ENCODE measurements at regions not wholly inside any gene's neighbourhood (a gene's known extent, or its start where the extent isn't known, plus 50 kb on each side); places are given as distances from the start of the nearest gene placed in this dataset.
A peak's percentile ranks its signal among the peaks of the same experiment; 100 is the strongest.

- DNase-seq (ENCODE audit: low read depth): no peak
Observed at GRCh38 chr16:47971225-47971624, 184.6 kb downstream of the ABCC12 start.

- DNase-seq (ENCODE audit: low read depth): peak; percentile 45
Observed at GRCh38 chr16:47970291-47970931, 185.4 kb downstream of the ABCC12 start.

DNA sequence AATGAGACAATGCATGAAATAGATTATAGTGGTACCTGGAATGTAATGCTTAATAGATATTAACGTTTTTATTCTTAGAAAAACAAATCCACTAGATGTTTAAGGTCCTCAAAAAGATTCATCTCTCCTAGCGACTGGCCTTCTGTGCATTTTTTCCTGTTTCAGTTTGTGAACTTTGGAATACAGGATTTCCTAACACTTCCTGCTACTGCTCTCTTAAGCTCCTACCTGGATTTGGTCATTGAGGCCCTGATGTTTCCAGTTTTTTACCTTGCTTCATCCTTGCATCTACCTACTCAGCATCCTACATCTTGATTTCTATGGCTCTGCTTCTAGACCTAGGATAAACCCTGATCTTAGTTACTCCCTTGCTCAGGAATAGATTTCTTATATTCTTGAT is 188.4 kb downstream of the ABCC12 start:
- no peak for DNase-seq (ENCODE audit: low read depth)

GRCh38 chr16:47966325-47966724 is 189.5 kb downstream of the ABCC12 start:
- DNase-seq (ENCODE audit: low read depth): no peak

DNA sequence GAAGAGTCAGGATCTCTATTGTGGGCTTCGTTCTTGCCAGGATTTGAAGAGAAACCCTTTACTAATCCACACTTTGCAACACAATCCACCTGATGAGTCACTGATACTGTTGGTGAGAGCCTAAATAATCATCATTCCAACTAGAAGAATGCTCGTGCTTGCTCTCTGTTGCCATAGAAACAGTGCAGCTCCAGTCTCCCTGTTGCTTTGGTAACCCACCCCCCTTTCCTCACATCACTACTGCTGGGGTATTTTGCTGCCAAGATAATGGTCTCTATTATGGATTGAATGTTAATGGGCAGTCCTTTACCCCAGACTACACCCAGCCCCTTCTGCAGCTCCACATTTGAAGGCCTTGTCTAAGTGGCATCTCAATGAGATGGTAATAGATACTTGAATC is 190.4 kb downstream of the ABCC12 start:
- peak; percentile 6 for DNase-seq (ENCODE audit: low read depth)

GRCh38 chr16:47958726-47959125 is 197.1 kb downstream of the ABCC12 start:
- DNase-seq (ENCODE audit: low read depth): no peak

GRCh38 chr16:47956916-47957315 is 198.9 kb downstream of the ABCC12 start:
- DNase-seq (ENCODE audit: low read depth): no peak

- DNase-seq (ENCODE audit: low read depth): no peak
Observed at GRCh38 chr16:47949714-47950113, 206.1 kb downstream of the ABCC12 start.

DNA sequence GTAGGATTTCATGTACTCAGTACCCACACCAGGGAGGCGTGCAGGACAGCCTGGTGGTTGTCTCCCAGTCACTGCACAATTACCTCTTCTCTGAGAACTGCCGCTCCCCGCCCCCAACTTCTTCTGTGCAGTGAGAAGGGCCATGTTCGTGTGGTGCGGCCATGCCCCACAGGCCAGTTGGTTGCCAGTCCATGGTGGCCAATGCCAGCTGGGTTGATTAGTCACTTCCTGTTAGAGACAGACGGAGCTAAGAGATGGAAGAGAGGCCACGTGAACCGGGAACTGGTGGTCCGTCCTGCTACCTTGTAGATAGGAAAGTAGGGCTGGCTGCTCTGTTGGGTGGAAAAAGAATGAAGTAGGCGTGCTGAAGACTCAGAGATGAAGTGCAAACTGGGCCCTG is 206.5 kb downstream of the ABCC12 start:
- DNase-seq (ENCODE audit: low read depth): no peak

DNA sequence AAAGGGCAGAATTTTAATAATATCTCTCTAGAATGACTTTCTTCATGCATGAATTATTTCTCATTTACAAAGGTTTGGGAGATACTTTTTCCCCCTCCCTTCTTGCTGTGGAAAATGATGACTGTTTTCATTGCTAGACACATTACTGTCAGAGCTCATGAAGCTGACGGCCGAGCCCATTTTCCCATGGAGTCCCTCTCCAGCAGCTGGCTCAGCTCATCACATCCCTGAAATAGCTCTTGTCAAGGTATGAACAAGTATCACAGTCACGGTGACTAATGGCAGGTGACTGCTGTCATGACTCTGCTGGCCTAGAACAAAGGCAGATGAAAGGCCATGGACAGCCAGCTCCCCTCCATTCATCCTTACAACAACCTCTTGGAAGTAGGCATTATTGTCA is 208.1 kb downstream of the ABCC12 start:
- no peak for DNase-seq (ENCODE audit: low read depth)

GRCh38 chr16:47946092-47946491 is 209.7 kb downstream of the ABCC12 start:
- DNase-seq (ENCODE audit: low read depth): no peak

GRCh38 chr16:47944589-47944988 is 211.2 kb downstream of the ABCC12 start:
- DNase-seq (ENCODE audit: low read depth): no peak

DNA sequence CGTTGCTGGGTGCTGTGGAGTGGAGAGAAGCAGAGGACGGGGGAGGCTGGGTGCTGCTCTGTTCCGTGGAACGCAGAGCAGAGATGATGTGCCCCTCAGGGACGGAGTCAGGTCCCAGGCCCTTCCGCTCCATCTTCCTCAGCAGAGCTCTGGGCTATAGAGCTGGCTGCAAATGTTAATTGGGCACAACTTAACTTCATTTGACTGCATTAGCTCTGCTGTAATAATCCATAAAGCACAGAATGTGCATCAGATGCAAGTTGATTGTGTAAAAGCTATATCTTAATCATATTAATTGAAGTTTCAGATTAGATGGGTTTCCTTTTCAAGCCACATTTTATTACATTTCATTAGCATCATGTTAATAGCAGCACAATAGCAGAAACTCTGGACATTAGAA is 212.6 kb downstream of the ABCC12 start:
- no peak for DNase-seq (ENCODE audit: low read depth)

DNA sequence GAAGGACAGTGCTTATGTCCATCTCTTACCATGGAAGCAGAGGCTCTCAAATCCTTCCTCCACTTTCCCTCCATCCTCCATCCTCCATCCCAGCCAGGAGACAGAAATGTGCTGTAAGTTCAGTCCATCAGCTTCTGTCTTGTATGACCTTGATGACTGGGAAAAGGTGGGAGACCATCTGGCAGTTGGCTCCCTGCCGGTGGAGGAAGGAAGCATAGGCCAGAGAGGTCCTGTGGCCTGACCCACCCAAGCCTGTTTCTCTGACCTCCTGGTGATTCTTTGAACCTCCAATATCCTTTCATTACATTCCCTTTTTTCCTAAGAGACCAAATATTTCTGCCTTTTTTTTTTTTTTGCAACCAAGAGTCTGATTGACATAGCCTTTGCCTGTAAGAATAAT is 215.3 kb downstream of the ABCC12 start:
- DNase-seq (ENCODE audit: low read depth): no peak

DNA sequence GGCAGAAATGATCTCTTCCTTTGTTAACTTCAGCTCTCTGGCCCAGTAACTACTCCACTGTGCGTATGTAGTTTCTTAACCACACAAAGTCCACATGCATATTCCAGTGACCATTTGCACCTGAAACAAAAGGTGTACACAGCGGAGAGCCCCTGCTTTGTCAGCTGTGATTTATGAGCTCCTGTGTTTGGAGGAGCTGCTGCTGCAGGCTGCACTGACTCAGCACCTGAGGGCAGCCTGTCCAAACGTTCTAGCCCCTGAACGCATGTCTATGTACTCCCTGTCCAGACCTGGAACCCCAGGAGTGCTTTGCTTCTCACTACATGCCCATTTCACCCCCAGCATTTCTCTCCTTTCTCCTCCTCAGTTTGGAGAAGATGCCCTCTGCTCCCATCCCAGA is 216.1 kb downstream of the ABCC12 start:
- no peak for DNase-seq (ENCODE audit: low read depth)

DNA sequence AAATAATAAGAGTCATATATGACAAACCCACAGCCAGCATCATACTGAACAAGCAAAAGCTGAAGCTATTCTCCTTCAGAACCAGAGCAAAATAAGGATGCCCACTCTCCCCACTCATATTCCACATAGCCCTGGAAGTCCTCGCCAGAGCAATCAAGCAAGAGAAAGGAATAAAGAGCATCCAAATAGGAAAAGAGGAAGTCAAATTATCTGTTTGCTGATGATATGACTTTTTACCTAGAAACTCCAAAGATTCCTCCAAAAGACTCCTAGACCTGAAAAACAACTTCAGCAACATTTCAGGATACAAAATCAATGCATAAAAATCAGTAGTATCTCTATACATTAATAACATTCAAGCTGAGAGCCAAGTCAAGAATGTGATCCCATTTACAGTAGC is 217.5 kb downstream of the ABCC12 start:
- DNase-seq (ENCODE audit: low read depth): no peak

DNA sequence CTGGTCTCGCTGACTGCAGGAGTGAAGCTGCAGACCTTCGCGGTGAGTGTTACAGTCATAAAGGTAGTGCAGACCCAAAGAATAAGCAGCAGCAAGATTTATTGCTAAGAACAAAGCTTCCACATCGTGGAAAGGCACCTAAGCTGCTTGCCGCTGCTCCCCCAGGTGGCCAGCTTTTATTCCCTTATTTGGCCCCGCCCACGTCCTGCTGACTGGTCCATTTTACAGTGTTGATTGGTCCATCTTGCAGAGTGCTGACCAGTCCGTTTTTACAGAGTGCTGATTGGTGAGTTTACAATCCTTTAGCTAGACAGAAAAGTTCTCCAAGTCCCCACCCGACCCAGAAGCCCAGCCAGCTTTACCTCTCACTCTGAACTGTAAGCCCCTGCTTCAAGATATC is 227.8 kb downstream of the ABCC12 start:
- peak; percentile 2 for DNase-seq (ENCODE audit: low read depth)

DNA sequence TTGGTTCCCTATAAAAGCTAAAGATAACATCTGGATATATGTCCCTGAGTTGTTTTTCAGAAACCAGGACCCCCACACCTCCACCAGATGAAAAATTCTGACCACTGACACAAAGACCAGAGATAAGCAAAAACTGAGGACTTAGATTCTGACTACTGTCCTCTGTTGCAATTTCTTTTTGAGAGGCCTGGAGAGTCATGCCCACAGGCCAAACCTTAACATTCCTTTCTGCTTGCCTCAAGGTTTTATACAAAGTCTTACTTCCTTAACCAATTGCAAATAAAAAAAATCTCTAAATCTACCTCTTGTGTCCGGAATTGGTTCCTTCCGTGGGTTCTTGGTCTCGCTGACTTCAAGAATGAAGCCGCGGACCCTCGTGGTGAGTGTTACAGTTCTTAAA is 228.5 kb downstream of the ABCC12 start:
- no peak for DNase-seq (ENCODE audit: low read depth)

GRCh38 chr16:47925811-47926460 is 229.9 kb downstream of the ABCC12 start:
- DNase-seq (ENCODE audit: low read depth): no peak

DNA sequence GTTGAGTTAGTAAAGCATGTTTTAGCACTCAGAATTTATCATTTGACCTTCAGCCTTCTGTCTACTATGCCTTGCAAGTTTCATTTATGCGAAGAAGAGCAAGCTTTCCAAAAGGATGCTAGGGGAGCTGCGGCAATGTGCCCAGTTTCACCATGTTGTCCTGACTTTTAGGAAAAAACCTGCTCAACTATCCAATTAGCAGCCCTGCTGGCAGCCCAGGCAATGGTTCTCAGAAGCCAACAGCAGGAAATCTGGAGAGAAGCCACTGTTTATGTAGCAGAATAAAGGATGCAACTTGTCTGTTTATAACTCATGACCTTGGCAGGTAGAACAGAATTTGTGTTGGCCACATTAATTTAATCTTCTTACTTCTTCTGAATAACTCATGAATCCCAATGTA is 230.8 kb downstream of the ABCC12 start:
- DNase-seq (ENCODE audit: low read depth): no peak

DNA sequence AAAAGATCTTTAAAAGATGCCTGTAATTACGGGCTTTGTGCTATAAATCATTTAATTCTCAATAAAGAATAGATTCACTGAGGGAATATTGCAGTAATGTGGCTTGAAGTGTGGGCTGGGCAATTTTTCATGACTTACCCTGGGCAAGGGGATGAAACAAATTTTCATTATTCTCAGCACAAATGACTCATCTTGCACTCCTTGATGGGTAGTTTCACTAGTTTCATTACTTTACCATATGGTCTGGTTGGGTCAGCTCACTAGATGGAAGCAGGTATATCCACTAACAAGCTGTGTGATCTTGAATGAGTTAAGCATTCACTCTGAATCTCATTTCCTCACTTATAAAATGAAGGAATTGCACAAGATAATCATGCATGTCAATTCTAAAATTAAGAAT is 234.3 kb downstream of the ABCC12 start:
- no peak for DNase-seq (ENCODE audit: low read depth)

- no peak for DNase-seq (ENCODE audit: low read depth)
Observed at GRCh38 chr16:47920709-47921108, 235.1 kb downstream of the ABCC12 start.

DNA sequence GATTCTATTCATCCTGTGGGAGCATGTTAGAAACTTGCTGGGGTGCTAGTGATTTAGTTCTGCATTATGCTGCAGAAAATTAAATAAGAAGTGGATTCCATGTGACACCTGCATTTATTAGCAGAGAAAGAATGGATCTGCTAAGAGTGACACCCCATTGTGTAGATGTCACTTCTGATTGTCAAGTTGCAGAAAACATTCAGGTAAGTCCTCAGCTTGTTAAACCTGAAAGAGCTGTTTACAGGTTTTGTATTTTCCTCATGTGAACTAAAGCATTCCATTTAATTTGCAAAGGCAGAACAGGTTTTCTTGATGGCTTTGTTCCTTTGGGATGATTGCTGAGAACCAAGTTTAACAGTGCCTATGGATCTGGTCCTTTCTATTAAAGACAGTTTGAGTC is 238.7 kb downstream of the ABCC12 start:
- DNase-seq (ENCODE audit: low read depth): no peak

GRCh38 chr16:47916266-47916665 is 239.5 kb downstream of the ABCC12 start:
- DNase-seq (ENCODE audit: low read depth): peak; percentile 0

All from LHCN-M2 (cell line).